HAP-1 (cell line): ENCODE measurements at regions not wholly inside any gene's neighbourhood (a gene's known extent, or its start where the extent isn't known, plus 50 kb on each side); places are given as distances from the start of the nearest gene placed in this dataset.

Experiments used
- DNase-seq, 2 experiments: peaks; one replicate each; pipeline ENCODE4 v3.0.0-alpha.2; 2016 to 2020; ENCODE audit warnings: low spot score in 2 of 2
- H3K27me3 ChIP-seq: fragments of 250-450 bp; sonication (Bioruptor Pico); 2 replicates; pipeline ENCODE4 v1.5.1; 2020; ENCODE audit warnings: low read depth, mild to moderate bottlenecking, moderate library complexity
- H3K36me3 ChIP-seq: fragments of 250-450 bp; sonication (Bioruptor Pico); replicated peaks from 2 replicates; pipeline ENCODE4 v1.5.1; 2020; ENCODE audit warnings: mild to moderate bottlenecking
- H3K4me1 ChIP-seq: fragments of 250-450 bp; sonication (Bioruptor Pico); 2 replicates; pipeline ENCODE4 v1.5.1; 2020; ENCODE audit warnings: mild to moderate bottlenecking
- H3K4me3 ChIP-seq: fragments of 250-450 bp; sonication (Bioruptor Pico); 2 replicates; pipeline ENCODE4 v1.5.1; 2020; ENCODE audit warnings: mild to moderate bottlenecking, moderate library complexity
- H3K9me3 ChIP-seq: fragments of 250-450 bp; sonication (Bioruptor Pico); 2 replicates; pipeline ENCODE4 v1.5.1; 2020; ENCODE audit warnings: mild to moderate bottlenecking, moderate library complexity
- in situ Hi-C: fragments of 300-500 bp; cut with MboI; formaldehyde crosslinking; loops from 3 replicates; pipeline ENCODE4 v1.14.3; 2020; ENCODE audit warnings: low sequenced_read_pairs, inconsistent platforms, mixed read lengths

- no peak for DNase-seq
- Histone ChIP-seq H3K27me3 (no peaks in the 10 kb centered on the region), H3K4me1 (no peaks in the 10 kb centered on the region), H3K36me3 (no peaks in the 10 kb centered on the region), H3K4me3 (no peak overlapping the region), H3K9me3 (no peaks in the 10 kb centered on the region)
- in situ Hi-C loops, result no loop called here
These were observed 248.3 kb upstream of the IGFBP3 start for GRCh38 chr7:46169384-46169755.

DNA sequence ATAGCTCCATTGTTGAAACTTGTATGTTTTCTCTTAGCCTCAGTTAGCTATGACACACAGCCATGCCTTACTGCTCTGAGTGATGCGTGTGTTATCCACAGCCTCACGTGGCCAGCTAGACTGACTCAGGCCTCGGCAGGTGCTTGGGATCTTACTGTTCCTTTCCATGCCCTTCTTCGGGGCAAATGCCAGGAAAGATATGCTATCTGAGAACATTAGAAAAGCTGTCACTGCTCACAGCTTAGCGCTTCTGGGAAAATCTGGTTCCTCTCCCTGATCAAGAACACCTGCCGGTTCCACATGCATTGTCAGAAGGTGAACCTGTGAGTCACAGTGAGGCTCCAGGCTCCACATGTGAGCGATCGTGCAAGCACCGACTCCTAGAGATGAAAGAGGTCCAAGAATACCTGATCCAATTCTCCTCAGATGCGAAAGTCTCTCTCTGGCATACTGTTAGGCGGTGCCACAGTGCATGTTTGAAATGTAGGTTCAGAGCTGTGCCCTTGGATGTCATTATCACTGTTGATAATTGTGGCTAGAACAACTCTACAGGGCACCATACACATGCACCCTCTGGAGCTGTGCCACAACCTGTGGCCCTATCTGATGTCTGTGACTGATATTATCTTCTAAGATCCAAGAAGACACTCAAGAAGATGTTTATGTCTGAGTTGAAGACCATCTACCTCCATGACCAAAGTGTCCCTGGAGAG is 247.8 kb upstream of the IGFBP3 start:
- Histone ChIP-seq H3K4me1 (no peaks in the 10 kb centered on the region), H3K4me3 (no peak overlapping the region), H3K9me3 (no peaks in the 10 kb centered on the region), H3K27me3 (no peaks in the 10 kb centered on the region), H3K36me3 (no peaks in the 10 kb centered on the region)
- in situ Hi-C loops, result no loop called here
- no peak for DNase-seq

- in situ Hi-C loops, result no loop called here
- DNase-seq, result no peak
- H3K27me3 ChIP-seq, result no peaks in the 10 kb centered on the region
- no peaks in the 10 kb centered on the region for H3K4me1 ChIP-seq
- no peaks in the 10 kb centered on the region for H3K9me3 ChIP-seq
- H3K4me3 ChIP-seq, result no peak overlapping the region
- H3K36me3 ChIP-seq, result no peaks in the 10 kb centered on the region
These were observed 247.2 kb upstream of the IGFBP3 start for GRCh38 chr7:46168231-46168630.

- H3K27me3 ChIP-seq, result no peaks in the 10 kb centered on the region
- no peaks in the 10 kb centered on the region for H3K4me1 ChIP-seq
- no peak overlapping the region for H3K4me3 ChIP-seq
- in situ Hi-C loops, result no loop called here
- DNase-seq, result no peak
- no peaks in the 10 kb centered on the region for H3K36me3 ChIP-seq
- no peaks in the 10 kb centered on the region for H3K9me3 ChIP-seq
These were observed 244.2 kb upstream of the IGFBP3 start for GRCh38 chr7:46165276-46165675.

GRCh38 chr7:46164629-46165028 is 243.6 kb upstream of the IGFBP3 start:
- in situ Hi-C loops, result no loop called here
- no peaks in the 10 kb centered on the region for H3K4me1 ChIP-seq
- no peak for DNase-seq
- no peak overlapping the region for H3K4me3 ChIP-seq
- H3K27me3 ChIP-seq, result no peaks in the 10 kb centered on the region
- H3K9me3 ChIP-seq, result no peaks in the 10 kb centered on the region
- no peaks in the 10 kb centered on the region for H3K36me3 ChIP-seq

- Histone ChIP-seq H3K9me3 (no peaks in the 10 kb centered on the region), H3K27me3 (no peaks in the 10 kb centered on the region), H3K36me3 (no peaks in the 10 kb centered on the region), H3K4me1 (no peaks in the 10 kb centered on the region), H3K4me3 (no peak overlapping the region)
- in situ Hi-C loops, result no loop called here
- no peak for DNase-seq
These were observed 242.2 kb upstream of the IGFBP3 start for GRCh38 chr7:46163246-46163645.

- no peak for DNase-seq
- in situ Hi-C loops, result no loop called here
These were observed 241.5 kb upstream of the IGFBP3 start for GRCh38 chr7:46162609-46163008.

DNA sequence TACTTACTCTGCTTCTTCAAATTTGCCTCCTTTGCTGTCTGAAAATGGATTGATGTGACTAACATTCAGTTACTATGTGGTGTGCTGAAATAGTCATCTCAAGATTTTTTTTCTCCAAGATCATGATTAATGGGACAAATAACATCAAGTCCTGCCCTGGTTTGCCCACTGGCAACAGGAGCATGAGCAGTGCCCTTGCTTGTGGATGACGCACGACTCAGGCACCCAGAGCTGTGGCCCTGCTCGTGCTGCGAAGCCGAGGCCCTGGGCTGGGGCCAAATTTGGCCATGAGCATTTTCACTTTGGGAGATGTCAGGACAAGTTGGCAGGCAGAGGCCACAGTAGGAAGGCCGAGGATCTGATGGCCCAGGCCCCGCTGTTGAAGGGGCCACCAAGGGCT is 239.8 kb upstream of the IGFBP3 start:
- in situ Hi-C loops, result no loop called here
- Histone ChIP-seq H3K4me3 (no peak overlapping the region), H3K9me3 (no peaks in the 10 kb centered on the region), H3K36me3 (no peaks in the 10 kb centered on the region), H3K4me1 (no peaks in the 10 kb centered on the region), H3K27me3 (no peaks in the 10 kb centered on the region)
- no peak for DNase-seq

More at GRCh38 chr7:46162609-46163008, 241.5 kb upstream of the IGFBP3 start:
- Histone ChIP-seq H3K4me3 (no peak overlapping the region), H3K4me1 (no peaks in the 10 kb centered on the region), H3K36me3 (no peaks in the 10 kb centered on the region), H3K9me3 (no peaks in the 10 kb centered on the region), H3K27me3 (no peaks in the 10 kb centered on the region)

DNA sequence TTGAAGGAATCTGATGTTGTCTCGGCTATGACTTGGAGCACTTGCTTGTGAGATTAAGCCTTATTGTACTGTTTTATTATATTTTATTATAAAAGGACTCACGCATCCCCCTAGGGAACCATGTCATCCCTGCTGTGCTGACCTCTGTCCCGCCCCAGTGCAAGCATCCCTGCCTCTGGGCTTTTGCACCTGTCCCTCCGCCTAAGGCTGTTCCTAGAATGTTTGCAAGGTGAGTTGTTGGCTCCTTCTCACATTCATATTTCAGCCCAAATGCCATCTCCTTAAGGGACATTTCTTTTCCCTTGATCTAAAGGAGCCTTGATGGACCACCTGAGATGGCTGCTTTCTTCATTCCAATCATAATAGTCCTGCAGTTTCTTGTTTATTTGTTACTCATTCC is 236.9 kb upstream of the IGFBP3 start:
- in situ Hi-C loops, result no loop called here
- H3K4me3 ChIP-seq, result no peak overlapping the region
- H3K9me3 ChIP-seq, result no peaks in the 10 kb centered on the region
- no peaks in the 10 kb centered on the region for H3K4me1 ChIP-seq
- H3K27me3 ChIP-seq, result no peaks in the 10 kb centered on the region
- DNase-seq, result no peak
- no peaks in the 10 kb centered on the region for H3K36me3 ChIP-seq

DNA sequence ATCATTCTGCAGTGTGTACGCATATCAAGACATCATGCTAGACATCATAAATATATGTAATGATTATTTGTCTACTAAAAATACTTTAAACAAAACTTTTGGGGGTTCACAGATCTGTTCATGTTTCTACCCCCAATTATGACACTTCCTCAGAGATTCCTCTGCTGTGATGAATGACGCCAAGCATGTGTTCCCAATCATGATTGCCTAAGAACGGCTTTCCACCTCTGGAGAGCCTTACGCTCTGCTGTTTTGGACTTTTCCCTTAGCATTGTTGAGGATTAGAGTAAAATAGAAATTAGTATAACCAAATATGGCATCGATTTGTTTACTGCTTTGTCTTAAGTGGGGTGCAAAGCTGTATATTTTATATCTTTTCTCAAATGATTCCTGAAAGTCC is 236.3 kb upstream of the IGFBP3 start:
- in situ Hi-C loops, result no loop called here
- Histone ChIP-seq H3K9me3 (no peaks in the 10 kb centered on the region), H3K36me3 (no peaks in the 10 kb centered on the region), H3K4me1 (no peaks in the 10 kb centered on the region), H3K27me3 (no peaks in the 10 kb centered on the region), H3K4me3 (no peak overlapping the region)
- no peak for DNase-seq

GRCh38 chr7:46156853-46157252 is 235.8 kb upstream of the IGFBP3 start:
- Histone ChIP-seq H3K27me3 (no peaks in the 10 kb centered on the region), H3K4me1 (no peaks in the 10 kb centered on the region), H3K9me3 (no peaks in the 10 kb centered on the region), H3K4me3 (no peak overlapping the region), H3K36me3 (no peaks in the 10 kb centered on the region)
- in situ Hi-C loops, result no loop called here
- DNase-seq, result no peak

DNA sequence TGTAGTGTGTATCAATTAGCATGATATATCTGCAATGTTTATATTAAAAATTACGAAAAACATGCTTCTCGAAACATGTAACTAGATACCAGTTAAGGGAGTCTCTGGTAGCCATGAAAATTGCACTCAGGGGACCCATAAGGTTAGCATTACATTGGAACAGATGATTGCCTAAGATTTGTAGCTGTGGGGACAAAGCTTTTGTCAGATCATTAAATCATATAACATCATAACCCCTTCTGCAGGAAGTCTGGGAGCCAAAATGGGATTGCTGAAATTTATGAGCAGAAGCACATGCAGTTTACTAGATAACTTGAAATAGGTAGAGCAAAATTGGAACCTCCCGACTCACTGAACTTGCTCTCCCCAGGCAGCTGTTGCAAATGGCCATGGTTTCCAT is 235.0 kb upstream of the IGFBP3 start:
- H3K27me3 ChIP-seq, result no peaks in the 10 kb centered on the region
- no peaks in the 10 kb centered on the region for H3K4me1 ChIP-seq
- in situ Hi-C loops, result no loop called here
- no peak overlapping the region for H3K4me3 ChIP-seq
- no peak for DNase-seq
- H3K36me3 ChIP-seq, result no peaks in the 10 kb centered on the region
- no peaks in the 10 kb centered on the region for H3K9me3 ChIP-seq

DNA sequence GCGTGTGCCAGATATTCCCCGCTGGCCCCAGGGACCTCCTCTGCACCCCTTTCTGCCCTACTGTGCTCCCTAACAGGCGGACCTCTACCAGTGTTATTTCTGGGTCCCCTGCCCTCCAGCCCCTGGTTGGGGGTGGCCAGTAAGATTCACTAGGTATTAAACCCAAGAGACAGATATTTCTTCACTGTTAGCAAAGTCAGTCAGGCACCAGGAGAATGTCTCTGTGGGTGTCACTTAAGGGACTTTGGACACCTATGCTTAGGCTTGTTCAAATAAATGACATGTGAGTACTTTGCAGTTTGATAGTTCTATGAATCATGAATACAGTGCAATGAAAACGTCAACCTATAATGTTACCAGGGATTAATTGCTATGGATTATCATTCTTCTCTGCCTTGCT is 234.3 kb upstream of the IGFBP3 start:
- Histone ChIP-seq H3K36me3 (no peaks in the 10 kb centered on the region), H3K27me3 (no peaks in the 10 kb centered on the region), H3K9me3 (no peaks in the 10 kb centered on the region), H3K4me1 (no peaks in the 10 kb centered on the region), H3K4me3 (no peak overlapping the region)
- in situ Hi-C loops, result no loop called here
- DNase-seq, result no peak

GRCh38 chr7:46153951-46154787 is 233.1 kb upstream of the IGFBP3 start:
- no peaks in the 10 kb centered on the region for H3K27me3 ChIP-seq
- H3K36me3 ChIP-seq, result no peaks in the 10 kb centered on the region
- no peak overlapping the region for H3K4me3 ChIP-seq
- H3K4me1 ChIP-seq, result no peaks in the 10 kb centered on the region
- in situ Hi-C loops, result no loop called here
- no peak for DNase-seq
- no peaks in the 10 kb centered on the region for H3K9me3 ChIP-seq
